ENCODE measurements at regions not wholly inside any gene's neighbourhood (a gene's known extent, or its start where the extent isn't known, plus 50 kb on each side); places are given as distances from the start of the nearest gene placed in this dataset.
"Not testable (repeated sequence)": the region's sequence is repeated elsewhere in the genome, so short reads cannot be mapped to it uniquely, and the experiment has no call there.

- H3K23ac ChIP-seq (ENCODE audit: insufficient read length, low read depth, low read length) = no peak overlapping the region
- no peaks in the 10 kb centered on the region for H3K79me1 ChIP-seq (ENCODE audit: insufficient read depth, low read depth, low read length, poor library complexity, severe bottlenecking)
- H3K79me2 ChIP-seq (ENCODE audit: insufficient read depth, low read length) = no peaks in the 10 kb centered on the region
- no peak overlapping the region for H2AK5ac ChIP-seq (ENCODE audit: insufficient read length, low read length)
- H4K20me1 ChIP-seq (ENCODE audit: control insufficient read depth, insufficient read depth, insufficient read length) = no peaks in the 10 kb centered on the region
- no peak overlapping the region for H3K14ac ChIP-seq (ENCODE audit: insufficient read depth, low read length)
- no peak overlapping the region for H2AFZ ChIP-seq (ENCODE audit: low read length)
- H3K4me2 ChIP-seq (ENCODE audit: insufficient read depth, insufficient read length, low read length) = no peak overlapping the region
- TF ChIP-seq CTCF (conservative IDR thresholded peaks at IDR 0.05) = no peak
- DNase-seq = no peak
- no peak overlapping the region for H2BK120ac ChIP-seq (ENCODE audit: low read depth, low read length, poor library complexity, severe bottlenecking)
- H3K27me3 Mint-ChIP-seq (ENCODE audit: low read depth) = no peaks in the 10 kb centered on the region
- H3K4me3 Mint-ChIP-seq = no peak overlapping the region
- H3K27ac Mint-ChIP-seq = no peak overlapping the region
- no peak overlapping the region for H2BK5ac ChIP-seq (ENCODE audit: insufficient read length, low read length)
- H3K56ac ChIP-seq (ENCODE audit: insufficient read length, low read depth, low read length) = no peak overlapping the region
- no peak overlapping the region for H3K4ac ChIP-seq (ENCODE audit: low read depth, low read length)
- WGBS (ENCODE audit: extremely low coverage, insufficient read length, low lambda C conversion rate) = no CpG with 5 or more reads among the region's 2 CpGs
- peaks cover 23 to 27% of the 10 kb centered on the region in 2 experiments for H3K9me3 Mint-ChIP-seq
- H4K91ac ChIP-seq (ENCODE audit: insufficient read length, low read depth, low read length) = no peak overlapping the region
- H2BK15ac ChIP-seq (ENCODE audit: low read depth, low read length) = no peak overlapping the region
- no peak overlapping the region for H3K9ac ChIP-seq (ENCODE audit: extremely low read depth, insufficient read length, low read length)
- H3K36me3 Mint-ChIP-seq (ENCODE audit: insufficient read depth in 1 of 3, low read depth in 3 of 3) = peaks cover 10 to 26% (median 15%) of the 10 kb centered on the region in 3 experiments
- no peak overlapping the region for H4K8ac ChIP-seq (replicated peaks; ENCODE audit: insufficient read length, low read depth, low read length)
- no peak overlapping the region for H2BK20ac ChIP-seq (ENCODE audit: low read depth, low read length, poor library complexity, severe bottlenecking)
- H3K4me1 Mint-ChIP-seq = no peaks in the 10 kb centered on the region
- H3K27me3 ChIP-seq (ENCODE audit: insufficient read depth, low read length) = no peaks in the 10 kb centered on the region
- H3K23me2 ChIP-seq (ENCODE audit: insufficient read length, low read depth, low read length, poor library complexity, severe bottlenecking) = no peaks in the 10 kb centered on the region
- H4K5ac ChIP-seq (ENCODE audit: insufficient read length, low read depth, low read length) = no peak overlapping the region
- no peak overlapping the region for H2BK12ac ChIP-seq (ENCODE audit: insufficient read length, low read depth, low read length)
- no peak overlapping the region for H3K27ac ChIP-seq (ENCODE audit: insufficient read length, low read depth, low read length)
- H3K9me3 ChIP-seq (ENCODE audit: control insufficient read depth, low read depth, low read length) = no peaks in the 10 kb centered on the region
- no peak overlapping the region for H3T11ph ChIP-seq (ENCODE audit: low read length)
- H3K18ac ChIP-seq (ENCODE audit: insufficient read length, low read depth, low read length) = no peak overlapping the region
- H3K4me1 ChIP-seq (ENCODE audit: insufficient read depth, low read length) = no peaks in the 10 kb centered on the region
These were observed 126.1 kb upstream of the GRB10 start for GRCh38 chr7:50908628-50909290.

GRCh38 chr7:50898604-50899477, 116.1 kb upstream of the GRB10 start:
- H2BK15ac ChIP-seq (ENCODE audit: low read depth, low read length); H3K27ac ChIP-seq (ENCODE audit: insufficient read length, low read depth, low read length); H3K18ac ChIP-seq (ENCODE audit: insufficient read length, low read depth, low read length); H2BK20ac ChIP-seq (ENCODE audit: low read depth, low read length, poor library complexity, severe bottlenecking); H3K4me1 Mint-ChIP-seq; H3T11ph ChIP-seq (ENCODE audit: low read length); H4K8ac ChIP-seq (replicated peaks; ENCODE audit: insufficient read length, low read depth, low read length); H2BK5ac ChIP-seq (ENCODE audit: insufficient read length, low read length); H4K91ac ChIP-seq (ENCODE audit: insufficient read length, low read depth, low read length); H3K27me3 Mint-ChIP-seq (ENCODE audit: low read depth); H2BK12ac ChIP-seq (ENCODE audit: insufficient read length, low read depth, low read length); H3K4ac ChIP-seq (ENCODE audit: low read depth, low read length); H2AK5ac ChIP-seq (ENCODE audit: insufficient read length, low read length); H4K5ac ChIP-seq (ENCODE audit: insufficient read length, low read depth, low read length); H3K9me3 ChIP-seq (ENCODE audit: control insufficient read depth, low read depth, low read length); H3K79me1 ChIP-seq (ENCODE audit: insufficient read depth, low read depth, low read length, poor library complexity, severe bottlenecking); H3K56ac ChIP-seq (ENCODE audit: insufficient read length, low read depth, low read length); H3K23ac ChIP-seq (ENCODE audit: insufficient read length, low read depth, low read length); H3K9ac ChIP-seq (ENCODE audit: extremely low read depth, insufficient read length, low read length); H2AFZ ChIP-seq (ENCODE audit: low read length); H3K23me2 ChIP-seq (ENCODE audit: insufficient read length, low read depth, low read length, poor library complexity, severe bottlenecking); H4K20me1 ChIP-seq (ENCODE audit: control insufficient read depth, insufficient read depth, insufficient read length); H3K14ac ChIP-seq (ENCODE audit: insufficient read depth, low read length); DNase-seq; H3K79me2 ChIP-seq (ENCODE audit: insufficient read depth, low read length); H3K4me1 ChIP-seq (ENCODE audit: insufficient read depth, low read length); H3K27me3 ChIP-seq (ENCODE audit: insufficient read depth, low read length); H2BK120ac ChIP-seq (ENCODE audit: low read depth, low read length, poor library complexity, severe bottlenecking); H3K4me2 ChIP-seq (ENCODE audit: insufficient read depth, insufficient read length, low read length): not testable (repeated sequence)
- peak overlapping the region in 2 of 3 experiments; percentile 35 to 91; a peak in 2 of 7 replicates for H3K27ac Mint-ChIP-seq
- H3K4me3 Mint-ChIP-seq = peak overlapping the region in 1 of 2 experiments; percentile 48; a peak in 2 of 5 replicates
- peaks cover 17 to 33% (median 24%) of the 10 kb centered on the region in 3 experiments for H3K36me3 Mint-ChIP-seq (ENCODE audit: insufficient read depth in 1 of 3, low read depth in 3 of 3)
- WGBS (ENCODE audit: extremely low coverage, insufficient read length, low lambda C conversion rate) = no CpG with 5 or more reads among the region's 31 CpGs
- H3K9me3 Mint-ChIP-seq = peaks cover 23 to 26% of the 10 kb centered on the region in 2 experiments

Data from H9 (cell line).